Heart left ventricle (tissue), 16 donors: ENCODE measurements at regions not wholly inside any gene's neighbourhood (a gene's known extent, or its start where the extent isn't known, plus 50 kb on each side); places are given as distances from the start of the nearest gene placed in this dataset.

Experiments used
- ATAC-seq, 4 donors: fragments of 200-7000 bp; cut with Tn5 transposase; one replicate each; pipeline ENCODE4 v1.9.1; 2020 to 2022; ENCODE audit warnings: moderate library complexity in 4 of 4, mild to moderate bottlenecking in 3 of 4, moderate number of reproducible peaks in 1 of 4
- DNase-seq, 5 donors: peaks; one replicate each; pipeline ENCODE4 v3.0.0-alpha.2; 2020
- H3K27ac ChIP-seq, 12 donors: fragments of 200-600 bp; sonication (generic) in 4 of 12; one replicate each; pipeline versions ENCODE4 v1.5.0 to v1.8.0; 2016 to 2022; ENCODE audit warnings: mild to moderate bottlenecking in 2 of 12
- H3K27me3 ChIP-seq, 9 donors: fragments of 200-600 bp; sonication (generic) in 2 of 9; one replicate each; pipeline versions ENCODE4 v1.5.1 to v1.8.0; 2016 to 2022; ENCODE audit warnings: mild to moderate bottlenecking in 3 of 9
- H3K36me3 ChIP-seq, 9 donors: fragments of 200-600 bp; sonication (generic) in 2 of 9; one replicate each; pipeline versions ENCODE4 v1.5.0 to v1.8.0; 2018 to 2022; ENCODE audit warnings: mild to moderate bottlenecking in 2 of 9
- H3K4me1 ChIP-seq, 12 donors: fragments of 200-600 bp; sonication (generic) in 4 of 12; one replicate each; pipeline versions ENCODE4 v1.5.0 to v1.8.0; 2016 to 2022; ENCODE audit warnings: mild to moderate bottlenecking in 3 of 12
- H3K4me3 ChIP-seq, 12 donors: fragments of 200-600 bp; sonication (generic) in 4 of 12; one replicate each; pipeline versions ENCODE4 v1.5.0 to v1.8.0; 2017 to 2022; ENCODE audit warnings: mild to moderate bottlenecking in 9 of 12, moderate library complexity in 4 of 12
- H3K9me3 ChIP-seq, 12 donors: fragments of 200-600 bp; sonication (generic) in 4 of 12; one replicate each; pipeline versions ENCODE4 v1.5.0 to v1.8.0; 2016 to 2022; ENCODE audit warnings: mild to moderate bottlenecking in 1 of 12
- POLR2A ChIP-seq, 2 donors: fragments of 450-650 bp; IDR thresholded peaks; one replicate each; pipeline ENCODE4 v1.6.1; 2017; ENCODE audit warnings: antibody characterized with exemption in 2 of 2, mild to moderate bottlenecking in 2 of 2, moderate library complexity in 2 of 2
- WGBS, 4 donors: extraction: QIAGEN DNeasy Blood & Tissue Kit in 2 of 4; methylation state at CpG; one replicate each; pipeline versions ENCODE4 v1.1.5 to v1.1.7; 2013 to 2018; 5-methylcytosine and 5-hydroxymethylcytosine counted together
- intact Hi-C, 10 donors: fragments of 100-400 bp; cut with DNase I; formaldehyde crosslinking; loops; one replicate each; pipeline versions ENCODE4 v1.11.1 to v1.14.2; 2022
- TF ChIP-seq, protein P1 (sequence below), 12 donors: fragments of 200-600 bp; sonication (generic) in 4 of 12; IDR thresholded peaks; one replicate each; pipeline versions ENCODE4 v1.5.0 to v1.8.0; 2018 to 2022; ENCODE audit warnings: antibody characterized with exemption in 12 of 12, mild to moderate bottlenecking in 5 of 12
- donor health status: ischemic (EF 13 %, LVEDD 7.1; RV severe dilation, severe dysfunction).
- donor health status: healthy with polysubstance abuse.
- donor health status: DM: no; HTN: yes; CAD: no.
- donor health status: DM: no; HTN: no; CAD: no.
- donor health status: ischemic (EF 25% LVEDD 6.9; RV normal size, moderate dysfunction).
- donor health status: ischemic (EF 25% LVEDD 5.7; RV mildly dilated, moderate dysfunction).
- donor health status: healthy.
- donor health status: DM: yes; HTN: yes; CAD: no.
- donor health status: ischemic (EF 35%, LVEDD 5.7; RV mildly dilated, moderate dysfunction).
- donor health status: nonischemic (EF 11% LVEDD 7.7; RV severe dilation, severe dysfunction).
- donor health status: DM: yes; HTN: yes; CAD: no.
- donor health status: PGD.
- donor health status: ischemic (EF 29% LVEDD 5.4; RV normal size, mild dysfunction).
- donor health status: nonischemic (EF 23%, LVEDD 6.1; RV moderate dilation, normal function).

- H3K27ac ChIP-seq = no peak overlapping the region
- no peaks in the 10 kb centered on the region for H3K9me3 ChIP-seq
- TF ChIP-seq POLR2A (IDR thresholded peaks at IDR 0.05) = no peak
- TF ChIP-seq, protein P1, sequence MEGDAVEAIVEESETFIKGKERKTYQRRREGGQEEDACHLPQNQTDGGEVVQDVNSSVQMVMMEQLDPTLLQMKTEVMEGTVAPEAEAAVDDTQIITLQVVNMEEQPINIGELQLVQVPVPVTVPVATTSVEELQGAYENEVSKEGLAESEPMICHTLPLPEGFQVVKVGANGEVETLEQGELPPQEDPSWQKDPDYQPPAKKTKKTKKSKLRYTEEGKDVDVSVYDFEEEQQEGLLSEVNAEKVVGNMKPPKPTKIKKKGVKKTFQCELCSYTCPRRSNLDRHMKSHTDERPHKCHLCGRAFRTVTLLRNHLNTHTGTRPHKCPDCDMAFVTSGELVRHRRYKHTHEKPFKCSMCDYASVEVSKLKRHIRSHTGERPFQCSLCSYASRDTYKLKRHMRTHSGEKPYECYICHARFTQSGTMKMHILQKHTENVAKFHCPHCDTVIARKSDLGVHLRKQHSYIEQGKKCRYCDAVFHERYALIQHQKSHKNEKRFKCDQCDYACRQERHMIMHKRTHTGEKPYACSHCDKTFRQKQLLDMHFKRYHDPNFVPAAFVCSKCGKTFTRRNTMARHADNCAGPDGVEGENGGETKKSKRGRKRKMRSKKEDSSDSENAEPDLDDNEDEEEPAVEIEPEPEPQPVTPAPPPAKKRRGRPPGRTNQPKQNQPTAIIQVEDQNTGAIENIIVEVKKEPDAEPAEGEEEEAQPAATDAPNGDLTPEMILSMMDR (IDR thresholded peaks at IDR 0.05) = no peak
- ATAC-seq = no peak
- H3K36me3 ChIP-seq = no peaks in the 10 kb centered on the region
- H3K4me1 ChIP-seq = no peaks in the 10 kb centered on the region
- H3K4me3 ChIP-seq = no peak overlapping the region
- DNase-seq = no peak
- intact Hi-C loops = no loop called here
- H3K27me3 ChIP-seq = peaks cover 0 to 5% (median 0%) of the 10 kb centered on the region in 9 donors
Observed at GRCh38 chr2:16273111-16273510, 332.8 kb downstream of the MYCN start.

GRCh38 chr2:16272038-16272788 is 331.9 kb downstream of the MYCN start:
- ATAC-seq (no peak), DNase-seq (no peak)
- Histone ChIP-seq H3K9me3 (no peaks in the 10 kb centered on the region), H3K27ac (no peak overlapping the region), H3K4me3 (no peak overlapping the region), H3K36me3 (no peaks in the 10 kb centered on the region), H3K4me1 (no peaks in the 10 kb centered on the region), H3K27me3 (peaks cover 0 to 10% (median 0%) of the 10 kb centered on the region in 9 donors)
- intact Hi-C loops = no loop called here
- WGBS, 4 donors = 80 to 85% (median 82%) methylated on average over 10 of the region's 10 CpGs
- TF ChIP-seq, protein P1 (IDR thresholded peaks at IDR 0.05) = no peak
- no peak for TF ChIP-seq POLR2A (IDR thresholded peaks at IDR 0.05)

GRCh38 chr2:16271231-16271896 is 331.0 kb downstream of the MYCN start:
- Histone ChIP-seq H3K36me3 (no peaks in the 10 kb centered on the region), H3K9me3 (no peaks in the 10 kb centered on the region), H3K27me3 (peaks cover 0 to 10% (median 0%) of the 10 kb centered on the region in 9 donors), H3K4me3 (no peak overlapping the region), H3K27ac (no peak overlapping the region), H3K4me1 (no peaks in the 10 kb centered on the region)
- WGBS, 4 donors = 62 to 76% (median 72%) methylated on average over 2 of the region's 2 CpGs
- ATAC-seq (no peak), DNase-seq (no peak)
- TF ChIP-seq POLR2A (IDR thresholded peaks at IDR 0.05) = no peak
- TF ChIP-seq, protein P1 (IDR thresholded peaks at IDR 0.05) = no peak
- intact Hi-C loops = no loop called here

DNA sequence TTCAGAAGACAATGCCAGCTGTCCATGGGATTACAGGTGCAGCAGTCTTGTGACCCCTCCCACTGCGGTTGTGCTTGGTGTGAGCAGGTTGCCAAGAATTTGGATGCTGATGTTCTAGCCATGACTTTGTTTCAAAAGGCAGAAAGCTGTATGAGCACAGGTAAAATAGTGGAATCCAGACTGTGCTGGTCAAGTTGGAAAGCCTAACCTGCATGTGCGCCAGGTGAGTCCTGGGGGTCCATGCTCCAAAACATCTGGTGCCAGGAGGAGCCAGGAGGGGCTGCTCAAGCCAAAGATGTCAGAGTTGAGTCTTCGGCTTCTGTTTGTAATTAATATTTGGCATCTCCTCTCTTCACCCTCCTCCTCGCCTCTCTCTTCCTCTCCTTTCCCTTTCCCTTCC is 330.1 kb downstream of the MYCN start:
- DNase-seq (no peak), ATAC-seq (no peak)
- H3K4me3 ChIP-seq = no peak overlapping the region
- H3K27ac ChIP-seq = no peak overlapping the region
- peaks cover 0 to 10% (median 0%) of the 10 kb centered on the region in 9 donors for H3K27me3 ChIP-seq
- WGBS, 4 donors = 94 to 97% (median 95%) methylated on average over 4 of the region's 4 CpGs
- intact Hi-C loops = no loop called here
- H3K9me3 ChIP-seq = no peaks in the 10 kb centered on the region
- TF ChIP-seq POLR2A (IDR thresholded peaks at IDR 0.05) = no peak
- TF ChIP-seq, protein P1 (IDR thresholded peaks at IDR 0.05) = no peak
- H3K36me3 ChIP-seq = no peaks in the 10 kb centered on the region
- H3K4me1 ChIP-seq = no peaks in the 10 kb centered on the region
